Nephron (organoid): ENCODE measurements at regions not wholly inside any gene's neighbourhood (a gene's known extent, or its start where the extent isn't known, plus 50 kb on each side); places are given as distances from the start of the nearest gene placed in this dataset.

Experiments
- H3K27ac Mint-ChIP-seq, 3 experiments: 2 replicates each; pipeline ENCODE4 v1.8.0; 2020; ENCODE audit warnings: mixed read lengths in 3 of 3, mild to moderate bottlenecking in 2 of 3, moderate library complexity in 1 of 3
- H3K27me3 Mint-ChIP-seq: 2 replicates; pipeline ENCODE4 v1.8.0; 2021; ENCODE audit warnings: low read depth, mild to moderate bottlenecking, moderate library complexity, mixed read lengths
- H3K36me3 Mint-ChIP-seq: 2 replicates; pipeline ENCODE4 v1.8.0; 2020; ENCODE audit warnings: low read depth, mixed read lengths
- H3K4me1 Mint-ChIP-seq: 2 replicates; pipeline ENCODE4 v1.8.0; 2020; ENCODE audit warnings: mixed read lengths
- H3K4me3 Mint-ChIP-seq, 3 experiments: 2 replicates each; pipeline ENCODE4 v1.8.0; 2020; ENCODE audit warnings: mild to moderate bottlenecking in 3 of 3, mixed read lengths in 3 of 3, moderate library complexity in 2 of 3
- H3K9me3 Mint-ChIP-seq: 2 replicates; pipeline ENCODE4 v1.8.0; 2020; ENCODE audit warnings: mixed read lengths
- TF ChIP-seq, protein P1 (sequence below), 3 experiments: fragments of 200-600 bp; sonication (generic); IDR thresholded peaks; one replicate each; pipeline ENCODE4 v1.5.0; 2021; ENCODE audit warnings: antibody characterized with exemption in 3 of 3; ENCODE audit not compliant: unreplicated experiment in 3 of 3

DNA sequence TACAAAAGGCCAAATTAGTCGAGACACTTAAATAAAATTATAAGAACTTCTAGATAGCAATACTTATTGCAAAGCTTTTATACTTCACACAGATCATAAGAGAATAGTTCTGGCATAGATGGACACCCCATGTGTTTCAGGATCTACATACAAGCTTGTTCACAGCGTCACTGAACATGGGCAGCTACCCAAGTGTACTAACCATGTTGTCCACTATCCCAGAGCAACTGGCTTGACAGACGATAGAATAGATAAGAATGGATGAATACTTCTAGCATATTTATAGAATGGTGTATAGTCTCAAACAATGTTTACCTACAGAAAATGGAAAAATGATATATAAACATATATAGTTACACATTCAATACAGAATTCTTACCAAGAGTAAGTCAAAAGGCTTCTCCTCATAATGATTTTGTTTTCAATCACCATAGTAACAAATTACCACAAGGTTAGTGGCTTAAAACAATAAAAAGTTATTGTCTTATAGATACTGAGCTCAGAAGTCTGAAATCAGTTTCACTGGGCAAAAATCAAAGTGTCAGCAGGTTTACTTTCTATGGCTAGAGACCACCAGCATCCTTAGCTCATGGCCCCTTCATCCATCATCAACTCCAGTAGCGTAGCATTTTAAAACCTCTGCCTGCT, 446.7 kb downstream of the DMRTA1 start:
- no peaks in the 10 kb centered on the region for H3K36me3 Mint-ChIP-seq
- no peak overlapping the region for H3K27ac Mint-ChIP-seq
- no peaks in the 10 kb centered on the region for H3K27me3 Mint-ChIP-seq
- H3K9me3 Mint-ChIP-seq = no peaks in the 10 kb centered on the region
- no peak overlapping the region for H3K4me3 Mint-ChIP-seq
- no peaks in the 10 kb centered on the region for H3K4me1 Mint-ChIP-seq
- TF ChIP-seq, protein P1, sequence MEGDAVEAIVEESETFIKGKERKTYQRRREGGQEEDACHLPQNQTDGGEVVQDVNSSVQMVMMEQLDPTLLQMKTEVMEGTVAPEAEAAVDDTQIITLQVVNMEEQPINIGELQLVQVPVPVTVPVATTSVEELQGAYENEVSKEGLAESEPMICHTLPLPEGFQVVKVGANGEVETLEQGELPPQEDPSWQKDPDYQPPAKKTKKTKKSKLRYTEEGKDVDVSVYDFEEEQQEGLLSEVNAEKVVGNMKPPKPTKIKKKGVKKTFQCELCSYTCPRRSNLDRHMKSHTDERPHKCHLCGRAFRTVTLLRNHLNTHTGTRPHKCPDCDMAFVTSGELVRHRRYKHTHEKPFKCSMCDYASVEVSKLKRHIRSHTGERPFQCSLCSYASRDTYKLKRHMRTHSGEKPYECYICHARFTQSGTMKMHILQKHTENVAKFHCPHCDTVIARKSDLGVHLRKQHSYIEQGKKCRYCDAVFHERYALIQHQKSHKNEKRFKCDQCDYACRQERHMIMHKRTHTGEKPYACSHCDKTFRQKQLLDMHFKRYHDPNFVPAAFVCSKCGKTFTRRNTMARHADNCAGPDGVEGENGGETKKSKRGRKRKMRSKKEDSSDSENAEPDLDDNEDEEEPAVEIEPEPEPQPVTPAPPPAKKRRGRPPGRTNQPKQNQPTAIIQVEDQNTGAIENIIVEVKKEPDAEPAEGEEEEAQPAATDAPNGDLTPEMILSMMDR (IDR thresholded peaks at IDR 0.05; ENCODE audit: unreplicated experiment in 3 of 3) = no peak

DNA sequence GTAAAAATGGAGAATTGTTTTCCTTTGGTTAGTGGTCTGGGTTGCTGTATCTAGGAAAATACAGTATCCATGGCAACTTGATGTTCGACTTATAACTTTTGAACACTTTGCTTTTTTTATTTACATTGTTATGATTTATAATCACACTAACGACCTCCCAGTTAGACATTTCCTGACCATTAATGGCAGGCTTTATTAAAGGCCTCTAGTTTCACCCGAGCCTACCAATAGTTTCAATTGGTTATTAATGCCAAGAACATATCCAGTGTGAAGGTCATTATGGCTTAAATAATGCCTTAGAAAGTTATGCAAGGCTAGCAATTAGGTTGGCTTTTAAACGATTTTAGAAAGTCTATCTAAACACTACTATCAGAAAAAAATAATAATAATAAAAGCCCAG, 452.0 kb downstream of the DMRTA1 start:
- H3K36me3 Mint-ChIP-seq = no peaks in the 10 kb centered on the region
- no peak overlapping the region for H3K4me3 Mint-ChIP-seq
- TF ChIP-seq, protein P1 (IDR thresholded peaks at IDR 0.05; ENCODE audit: unreplicated experiment in 3 of 3) = no peak
- no peaks in the 10 kb centered on the region for H3K9me3 Mint-ChIP-seq
- H3K27ac Mint-ChIP-seq = no peak overlapping the region
- H3K27me3 Mint-ChIP-seq = no peaks in the 10 kb centered on the region
- H3K4me1 Mint-ChIP-seq = no peaks in the 10 kb centered on the region

DNA sequence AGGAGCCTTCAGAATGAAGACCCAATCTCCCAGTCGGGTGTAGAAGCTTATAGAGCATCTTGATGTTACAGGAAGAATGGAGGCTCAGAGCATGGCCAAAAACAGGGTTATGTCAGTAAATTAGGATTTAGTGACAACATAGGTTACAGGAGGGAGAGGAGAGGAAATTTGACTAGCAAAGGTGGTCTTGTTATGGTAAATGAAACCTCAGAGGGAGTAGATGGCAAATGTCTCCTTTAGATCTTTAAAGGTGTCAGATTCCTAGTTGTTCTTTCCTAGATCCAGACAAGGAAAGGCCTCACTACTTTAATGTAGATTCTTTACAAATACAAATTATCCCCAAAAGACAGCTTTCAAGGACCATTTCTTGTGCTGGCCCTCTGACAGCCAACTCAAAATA, 465.0 kb downstream of the DMRTA1 start:
- Mint-ChIP-seq H3K9me3 (no peaks in the 10 kb centered on the region), H3K27me3 (no peaks in the 10 kb centered on the region), H3K4me1 (no peaks in the 10 kb centered on the region), H3K36me3 (no peaks in the 10 kb centered on the region), H3K4me3 (no peak overlapping the region), H3K27ac (no peak overlapping the region)
- TF ChIP-seq, protein P1 (IDR thresholded peaks at IDR 0.05; ENCODE audit: unreplicated experiment in 3 of 3) = no peak

DNA sequence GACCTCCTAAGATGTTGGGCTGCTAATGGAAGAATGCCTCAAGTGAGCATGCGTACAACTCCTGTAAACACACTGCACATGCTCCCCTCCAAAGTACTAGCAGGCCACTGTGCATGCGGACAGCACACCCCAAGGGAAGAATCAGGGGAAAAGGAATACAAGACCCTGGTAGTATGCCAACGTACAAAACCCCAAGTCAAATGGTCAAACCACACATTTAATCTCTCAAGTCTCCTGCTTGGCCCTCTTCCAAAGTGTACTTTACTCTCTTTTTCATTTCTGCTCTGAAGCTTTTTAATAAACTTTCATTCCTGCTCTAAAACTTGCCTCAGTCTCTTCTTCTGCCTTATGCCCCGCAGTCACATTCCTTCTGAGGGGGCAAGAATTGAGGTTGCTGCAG, 466.4 kb downstream of the DMRTA1 start:
- no peak overlapping the region for H3K27ac Mint-ChIP-seq
- TF ChIP-seq, protein P1 (IDR thresholded peaks at IDR 0.05; ENCODE audit: unreplicated experiment in 3 of 3) = no peak
- no peaks in the 10 kb centered on the region for H3K4me1 Mint-ChIP-seq
- H3K36me3 Mint-ChIP-seq = no peaks in the 10 kb centered on the region
- no peaks in the 10 kb centered on the region for H3K9me3 Mint-ChIP-seq
- no peaks in the 10 kb centered on the region for H3K27me3 Mint-ChIP-seq
- H3K4me3 Mint-ChIP-seq = no peak overlapping the region

DNA sequence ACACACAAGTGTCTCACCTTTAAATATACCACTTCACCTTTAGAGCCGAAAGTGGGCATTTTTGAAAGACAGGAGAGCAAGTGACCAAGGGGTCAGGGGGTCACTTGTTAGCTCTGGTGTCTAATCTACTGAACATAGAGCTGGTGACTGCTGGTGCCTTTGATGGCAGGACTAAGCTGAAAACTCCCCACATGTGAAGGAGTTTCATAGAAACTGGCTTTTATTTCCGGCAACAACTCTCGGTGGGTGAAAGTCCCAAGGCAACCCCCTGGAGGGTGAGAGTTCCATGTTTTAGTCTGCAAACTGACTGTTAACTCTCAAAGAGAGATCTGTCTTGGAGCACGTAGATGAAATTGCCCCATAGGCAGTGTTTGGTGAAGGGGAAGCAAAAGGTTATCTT, 466.9 kb downstream of the DMRTA1 start:
- no peaks in the 10 kb centered on the region for H3K36me3 Mint-ChIP-seq
- TF ChIP-seq, protein P1 (IDR thresholded peaks at IDR 0.05; ENCODE audit: unreplicated experiment in 3 of 3) = no peak
- H3K9me3 Mint-ChIP-seq = no peaks in the 10 kb centered on the region
- H3K4me3 Mint-ChIP-seq = no peak overlapping the region
- no peak overlapping the region for H3K27ac Mint-ChIP-seq
- no peaks in the 10 kb centered on the region for H3K4me1 Mint-ChIP-seq
- no peaks in the 10 kb centered on the region for H3K27me3 Mint-ChIP-seq

DNA sequence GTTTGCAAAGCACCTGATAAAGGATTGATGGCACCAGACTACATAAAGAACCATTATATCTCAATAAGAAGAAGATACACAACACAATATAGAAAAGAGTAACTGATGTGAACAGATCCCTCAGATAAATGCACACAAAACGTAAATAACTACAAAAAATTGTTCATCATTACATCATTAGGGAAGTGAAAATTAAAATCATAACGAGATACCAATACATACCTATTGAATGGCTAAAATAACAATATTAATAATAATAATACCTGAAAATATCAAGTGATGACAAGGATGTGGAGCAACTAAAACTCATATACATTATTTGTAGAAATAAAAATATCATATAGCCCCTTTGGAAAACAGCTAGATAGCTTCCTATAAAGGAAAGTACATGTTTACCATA, 469.5 kb downstream of the DMRTA1 start:
- no peak overlapping the region for H3K27ac Mint-ChIP-seq

More for the DNA sequence above, 469.5 kb downstream of the DMRTA1 start:
- TF ChIP-seq, protein P1 (IDR thresholded peaks at IDR 0.05; ENCODE audit: unreplicated experiment in 3 of 3) = no peak
- H3K36me3 Mint-ChIP-seq = no peaks in the 10 kb centered on the region
- no peak overlapping the region for H3K4me3 Mint-ChIP-seq
- H3K27me3 Mint-ChIP-seq = no peaks in the 10 kb centered on the region
- no peaks in the 10 kb centered on the region for H3K9me3 Mint-ChIP-seq
- no peaks in the 10 kb centered on the region for H3K4me1 Mint-ChIP-seq
